ENCODE measurements at regions not wholly inside any gene's neighbourhood (a gene's known extent, or its start where the extent isn't known, plus 50 kb on each side); places are given as distances from the start of the nearest gene placed in this dataset.

DNA sequence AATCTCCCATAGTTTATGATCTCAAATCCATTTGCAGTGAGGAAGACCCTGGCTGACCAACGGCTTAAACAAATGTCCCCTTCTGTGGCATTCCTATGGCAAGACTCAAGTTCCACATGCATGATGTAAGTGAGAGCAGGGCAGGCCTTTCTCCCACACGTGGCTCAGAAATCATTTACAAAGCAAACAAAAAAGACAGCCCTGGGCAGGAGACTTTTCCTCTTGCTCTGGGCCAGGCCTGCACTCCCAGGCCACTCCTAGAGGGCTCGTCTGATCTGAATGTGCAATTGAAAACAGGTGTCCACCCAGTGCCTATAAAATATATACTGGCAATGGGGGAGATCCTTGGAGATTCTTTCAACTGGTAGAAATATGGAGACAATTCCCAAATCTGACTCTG lies 123.1 kb downstream of the DMRT2 start:
- DNase-seq: no peak
- H3K79me2 ChIP-seq (ENCODE audit: insufficient read depth): no peaks in the 10 kb centered on the region
- no peaks in the 10 kb centered on the region for H3F3A ChIP-seq (replicated peaks; ENCODE audit: insufficient read depth)
- H3K9me2 ChIP-seq: no peaks in the 10 kb centered on the region
- H3K27ac ChIP-seq (ENCODE audit: low read depth in 2 of 2, low read length in 1 of 2): no peak overlapping the region
- ChIA-PET CTCF (no interaction called here), POLR2A (no interaction called here)
- no peak for TF ChIP-seq MXI1 (IDR thresholded peaks at IDR 0.05; ENCODE audit: low read depth, low read length)
- TF ChIP-seq GABPA (IDR thresholded peaks at IDR 0.05; ENCODE audit: low read depth): no peak
- no peak for TF ChIP-seq SMC3 (IDR thresholded peaks at IDR 0.05; ENCODE audit: low read depth, low read length)
- TF ChIP-seq FOXM1 (IDR thresholded peaks at IDR 0.05; ENCODE audit: low read depth): no peak
- TF ChIP-seq SIN3A (IDR thresholded peaks at IDR 0.05; ENCODE audit: borderline replicate concordance, low read depth, low read length): no peak
- no peak for TF ChIP-seq MAX (IDR thresholded peaks at IDR 0.05; ENCODE audit: low read depth)
- TF ChIP-seq PBX3 (IDR thresholded peaks at IDR 0.05): no peak
- no peak for TF ChIP-seq GATA2 (CRISPR knock-in tag; IDR thresholded peaks at IDR 0.05)
- TF ChIP-seq MEF2A (IDR thresholded peaks at IDR 0.05; ENCODE audit: borderline replicate concordance, low read depth): no peak
- TF ChIP-seq TEAD4 (IDR thresholded peaks at IDR 0.05; ENCODE audit: borderline replicate concordance, insufficient read depth): no peak
- no peak for TF ChIP-seq CHD2 (IDR thresholded peaks at IDR 0.05; ENCODE audit: low read length, partially characterized antibody)
- H2AFZ ChIP-seq (ENCODE audit: low read depth): no peak overlapping the region
- H3K4me2 ChIP-seq: no peak overlapping the region
- WGBS (ENCODE audit: low lambda C conversion rate): 0% methylated on average over 3 of the region's 3 CpGs
- no peaks in the 10 kb centered on the region for H3K9me3 ChIP-seq
- H3K27me3 ChIP-seq (ENCODE audit: insufficient read depth): no peaks in the 10 kb centered on the region
- no peaks in the 10 kb centered on the region for H3K36me3 ChIP-seq (replicated peaks in 1 of 2; ENCODE audit: control insufficient read depth in 1 of 2, insufficient read depth in 2 of 2, low read length in 1 of 2)
- no peak overlapping the region for H3K9ac ChIP-seq
- H3K4me3 ChIP-seq (ENCODE audit: low read depth in 2 of 2, low read length in 1 of 2): no peak overlapping the region
- H4K20me1 ChIP-seq (ENCODE audit: insufficient read depth): no peaks in the 10 kb centered on the region
- H3K4me1 ChIP-seq (ENCODE audit: control insufficient read depth in 1 of 2, insufficient read depth in 2 of 2, low read depth in 1 of 2, low read length in 1 of 2): no peaks in the 10 kb centered on the region

GRCh38 chr9:1173993-1174392 lies 123.8 kb downstream of the DMRT2 start:
- H3K36me3 ChIP-seq (replicated peaks in 1 of 2; ENCODE audit: control insufficient read depth in 1 of 2, insufficient read depth in 2 of 2, low read length in 1 of 2): no peaks in the 10 kb centered on the region
- H3K79me2 ChIP-seq (ENCODE audit: insufficient read depth): no peaks in the 10 kb centered on the region
- no peak for DNase-seq
- H3K9me2 ChIP-seq: no peaks in the 10 kb centered on the region
- CTCF ChIA-PET: no interaction called here
- H3K27me3 ChIP-seq (ENCODE audit: insufficient read depth): no peaks in the 10 kb centered on the region
- no peak overlapping the region for H3K27ac ChIP-seq (ENCODE audit: low read depth in 2 of 2, low read length in 1 of 2)
- no peak overlapping the region for H3K4me3 ChIP-seq (ENCODE audit: low read depth in 2 of 2, low read length in 1 of 2)
- no peaks in the 10 kb centered on the region for H4K20me1 ChIP-seq (ENCODE audit: insufficient read depth)
- no peak overlapping the region for H3K4me2 ChIP-seq
- no peak overlapping the region for H3K9ac ChIP-seq
- 3% methylated on average over 6 of the region's 6 CpGs for WGBS (ENCODE audit: low lambda C conversion rate)
- no peaks in the 10 kb centered on the region for H3K4me1 ChIP-seq (ENCODE audit: control insufficient read depth in 1 of 2, insufficient read depth in 2 of 2, low read depth in 1 of 2, low read length in 1 of 2)
- no peaks in the 10 kb centered on the region for H3F3A ChIP-seq (replicated peaks; ENCODE audit: insufficient read depth)
- H2AFZ ChIP-seq (ENCODE audit: low read depth): no peak overlapping the region
- TF ChIP-seq, protein P1, sequence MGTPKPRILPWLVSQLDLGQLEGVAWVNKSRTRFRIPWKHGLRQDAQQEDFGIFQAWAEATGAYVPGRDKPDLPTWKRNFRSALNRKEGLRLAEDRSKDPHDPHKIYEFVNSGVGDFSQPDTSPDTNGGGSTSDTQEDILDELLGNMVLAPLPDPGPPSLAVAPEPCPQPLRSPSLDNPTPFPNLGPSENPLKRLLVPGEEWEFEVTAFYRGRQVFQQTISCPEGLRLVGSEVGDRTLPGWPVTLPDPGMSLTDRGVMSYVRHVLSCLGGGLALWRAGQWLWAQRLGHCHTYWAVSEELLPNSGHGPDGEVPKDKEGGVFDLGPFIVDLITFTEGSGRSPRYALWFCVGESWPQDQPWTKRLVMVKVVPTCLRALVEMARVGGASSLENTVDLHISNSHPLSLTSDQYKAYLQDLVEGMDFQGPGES (IDR thresholded peaks at IDR 0.05; ENCODE audit: low read depth, low read length): no peak
- no peak for TF ChIP-seq TAF1 (IDR thresholded peaks at IDR 0.05; ENCODE audit: borderline replicate concordance, low read depth, low read length)
- H3K9me3 ChIP-seq: no peaks in the 10 kb centered on the region
- POLR2A ChIA-PET: no interaction called here
